ENCODE measurements at regions not wholly inside any gene's neighbourhood (a gene's known extent, or its start where the extent isn't known, plus 50 kb on each side); places are given as distances from the start of the nearest gene placed in this dataset.

- DNase-seq = no peak
- intact Hi-C loops (cut with DNase I) = no loop called here
Measured at GRCh38 chr6:14339711-14340584, 222.4 kb downstream of the CD83 start.

GRCh38 chr6:14344486-14344885, 226.9 kb downstream of the CD83 start:
- no peak for DNase-seq
- intact Hi-C loops (cut with DNase I) = no loop called here

- intact Hi-C loops (cut with DNase I) = no loop called here
- DNase-seq = no peak
Measured at GRCh38 chr6:14348389-14348788, 230.8 kb downstream of the CD83 start.

GRCh38 chr6:14349507-14349906, 231.9 kb downstream of the CD83 start:
- intact Hi-C loops (cut with DNase I) = no loop called here
- no peak for DNase-seq

GRCh38 chr6:14350210-14350609, 232.6 kb downstream of the CD83 start:
- intact Hi-C loops (cut with DNase I) = no loop called here
- no peak for DNase-seq

GRCh38 chr6:14353281-14353680, 235.7 kb downstream of the CD83 start:
- no peak for DNase-seq
- intact Hi-C loops (cut with DNase I) = no loop called here

- DNase-seq = no peak
- intact Hi-C loops (cut with DNase I) = no loop called here
Measured at GRCh38 chr6:14353798-14354197, 236.2 kb downstream of the CD83 start.

- intact Hi-C loops (cut with DNase I) = no loop called here
- peak in 19 of 42 donors; percentile 3 to 53 (median 19) for DNase-seq
Measured at GRCh38 chr6:14354919-14355572, 237.5 kb downstream of the CD83 start.

GRCh38 chr6:14359438-14359837, 241.9 kb downstream of the CD83 start:
- intact Hi-C loops (cut with DNase I) = no loop called here
- DNase-seq = no peak

- no peak for DNase-seq
- intact Hi-C loops (cut with DNase I) = no loop called here
Measured at GRCh38 chr6:14360565-14360964, 243.0 kb downstream of the CD83 start.

- intact Hi-C loops (cut with DNase I) = no loop called here
- DNase-seq = peak in 1 of 42 donors; percentile 7
Measured at GRCh38 chr6:14361297-14361696, 243.7 kb downstream of the CD83 start.

GRCh38 chr6:14361956-14362587, 244.5 kb downstream of the CD83 start:
- no peak for DNase-seq
- intact Hi-C loops (cut with DNase I) = no loop called here

GRCh38 chr6:14364370-14364769, 246.8 kb downstream of the CD83 start:
- no peak for DNase-seq
- intact Hi-C loops (cut with DNase I) = no loop called here

- DNase-seq = no peak
- intact Hi-C loops (cut with DNase I) = no loop called here
Measured at GRCh38 chr6:14365393-14365792, 247.8 kb downstream of the CD83 start.

- intact Hi-C loops (cut with DNase I) = no loop called here
- DNase-seq = no peak
Measured at GRCh38 chr6:14366315-14366714, 248.7 kb downstream of the CD83 start.

- DNase-seq = no peak
- intact Hi-C loops (cut with DNase I) = no loop called here
Measured at GRCh38 chr6:14366872-14367271, 249.3 kb downstream of the CD83 start.

GRCh38 chr6:14367296-14367695, 249.7 kb downstream of the CD83 start:
- intact Hi-C loops (cut with DNase I) = no loop called here
- no peak for DNase-seq

- intact Hi-C loops (cut with DNase I) = no loop called here
- DNase-seq = no peak
Measured at GRCh38 chr6:14369717-14370116, 252.1 kb downstream of the CD83 start.

- intact Hi-C loops (cut with DNase I) = no loop called here
- DNase-seq = no peak
Measured at GRCh38 chr6:14371530-14371929, 254.0 kb downstream of the CD83 start.

GRCh38 chr6:14372734-14373489, 255.3 kb downstream of the CD83 start:
- intact Hi-C loops (cut with DNase I) = no loop called here
- no peak for DNase-seq

Measured in head of caudate nucleus (tissue), 42 donors.